Nucleus accumbens (tissue), 56 donors: ENCODE measurements at regions not wholly inside any gene's neighbourhood (a gene's known extent, or its start where the extent isn't known, plus 50 kb on each side); places are given as distances from the start of the nearest gene placed in this dataset.
"Not testable (repeated sequence)": the region's sequence is repeated elsewhere in the genome, so short reads cannot be mapped to it uniquely, and the experiment has no call there.

Experiments
- DNase-seq, 56 donors: peaks; one replicate each; lab custom pipeline; 2025; lab: John Stamatoyannopoulos, UW

DNA sequence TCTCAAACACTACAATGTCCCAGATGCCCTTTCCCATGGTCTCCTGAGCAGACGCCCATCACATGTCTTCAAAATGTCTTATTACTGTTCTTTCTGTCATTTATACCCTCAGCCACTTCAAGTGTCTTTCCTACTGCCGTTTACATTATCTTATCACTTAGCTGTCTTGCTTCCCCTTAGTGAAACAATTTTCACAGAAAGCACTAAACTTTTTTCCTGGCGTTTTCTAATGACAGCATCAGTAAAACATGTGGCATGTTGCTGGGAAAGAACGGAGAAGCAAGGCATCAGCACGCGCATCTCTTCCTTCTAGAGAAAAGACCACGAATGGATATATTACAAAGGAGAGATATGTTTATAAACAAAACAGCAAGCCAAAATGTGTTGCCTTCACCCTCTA is 189.7 kb upstream of the SLIT2 start:
- DNase-seq, result no peak

DNA sequence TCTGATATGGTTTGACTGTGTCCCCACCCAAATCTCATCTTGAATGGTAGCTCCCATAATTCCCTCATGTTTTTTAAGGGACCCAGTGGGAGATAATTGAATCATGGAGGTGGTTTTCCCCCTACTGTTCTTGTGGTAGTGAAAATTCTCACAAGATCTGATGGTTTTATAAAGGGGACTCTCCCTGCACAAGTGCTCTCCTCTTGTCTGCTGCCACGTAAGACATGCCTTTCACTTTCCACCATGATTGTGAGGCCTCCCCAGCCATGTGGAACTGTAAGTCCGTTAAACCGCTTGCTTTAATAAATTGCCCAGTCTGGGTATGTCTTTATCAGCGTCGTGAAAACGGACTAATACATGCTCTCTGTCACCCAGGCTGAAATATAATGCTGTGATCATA is 200.9 kb upstream of the SLIT2 start:
- DNase-seq, result no peak

DNA sequence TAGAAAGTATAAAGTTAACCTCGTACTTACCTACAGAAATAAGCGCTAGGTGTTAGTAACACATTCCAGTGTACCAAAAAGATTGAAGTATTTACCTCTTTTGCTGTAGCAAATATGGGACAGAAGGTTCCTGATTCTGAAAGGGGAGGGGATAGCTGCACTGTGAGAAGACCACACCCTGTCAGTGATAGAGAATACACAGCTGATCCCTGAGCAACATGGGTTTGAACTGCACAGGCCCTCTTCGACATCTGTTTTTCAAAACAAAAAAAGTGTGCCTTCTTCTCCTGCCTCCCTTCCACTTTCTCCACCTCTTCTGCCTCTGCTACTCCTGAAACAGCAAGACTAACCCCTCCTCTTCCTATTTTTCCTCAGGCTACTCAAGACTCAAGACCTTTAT is 201.8 kb upstream of the SLIT2 start:
- DNase-seq, result no peak

DNA sequence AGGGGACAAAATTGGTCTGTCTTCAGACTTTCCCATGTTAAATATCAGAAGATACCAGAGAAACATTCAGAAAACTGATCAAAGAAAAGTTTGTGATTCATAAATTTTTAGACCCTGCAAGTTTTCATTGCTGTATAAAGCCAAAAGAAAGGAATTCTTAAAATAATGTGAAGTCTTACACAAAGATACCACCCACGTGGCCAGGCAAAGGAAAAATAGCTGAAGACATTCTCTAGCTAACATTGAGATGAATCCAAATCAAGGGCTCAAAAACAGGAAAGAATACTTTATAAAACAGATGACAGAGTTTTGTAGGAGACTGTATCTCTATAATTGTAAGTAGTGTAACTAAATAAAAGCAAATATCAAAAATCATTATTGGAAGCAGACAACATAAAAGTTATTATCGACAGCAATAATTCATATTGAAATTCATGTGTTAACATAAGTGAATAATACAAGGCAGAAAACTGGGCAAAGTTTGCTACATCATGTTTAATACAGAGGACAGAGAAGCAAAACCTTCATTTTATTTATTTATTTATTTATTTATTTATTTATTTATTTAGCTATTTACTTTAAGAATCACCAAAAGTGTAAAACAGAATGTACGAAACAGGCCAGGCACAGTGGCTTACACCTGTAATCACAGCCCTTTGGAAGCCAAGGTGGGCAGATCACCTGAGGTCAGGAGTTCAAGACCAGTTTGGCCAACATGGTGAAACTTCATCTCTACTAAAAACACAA is 204.6 kb upstream of the SLIT2 start:
- DNase-seq, result no peak

DNA sequence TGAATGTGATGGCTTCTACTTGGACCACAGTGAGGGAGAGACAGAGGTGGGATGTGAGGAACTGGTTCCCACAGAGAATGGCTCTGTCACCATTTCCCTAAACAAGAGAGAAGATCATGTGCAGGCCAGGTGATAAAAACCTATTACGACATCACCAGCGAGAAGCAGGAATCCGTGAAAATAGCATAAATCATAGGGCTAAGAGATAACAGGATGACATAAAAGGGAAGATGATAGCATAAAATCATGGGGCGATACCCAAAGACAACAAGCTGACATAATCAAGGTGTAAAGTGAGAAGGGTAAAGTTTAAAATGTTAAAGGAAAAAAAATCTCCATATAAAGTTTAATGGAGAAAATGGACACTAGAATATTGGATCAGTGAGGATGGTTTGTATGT is 205.5 kb upstream of the SLIT2 start:
- no peak for DNase-seq

DNA sequence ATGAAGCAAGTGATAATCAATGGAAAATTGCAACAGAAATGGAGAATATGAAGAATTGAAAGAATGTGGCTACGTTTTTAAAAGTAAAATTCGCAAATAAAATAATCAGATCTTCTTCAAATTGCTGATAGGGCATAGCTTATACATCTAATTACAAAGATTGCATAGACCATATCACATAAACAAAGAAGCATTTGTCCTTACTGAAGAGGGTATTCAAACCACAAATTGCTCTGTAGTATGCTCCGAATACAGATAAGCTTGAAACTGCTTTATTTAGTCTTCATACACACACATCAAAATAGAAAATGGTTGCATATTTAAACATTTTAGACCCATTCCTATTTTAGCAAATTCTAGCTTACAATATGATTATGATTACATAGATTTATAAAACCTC is 206.7 kb upstream of the SLIT2 start:
- no peak for DNase-seq

DNA sequence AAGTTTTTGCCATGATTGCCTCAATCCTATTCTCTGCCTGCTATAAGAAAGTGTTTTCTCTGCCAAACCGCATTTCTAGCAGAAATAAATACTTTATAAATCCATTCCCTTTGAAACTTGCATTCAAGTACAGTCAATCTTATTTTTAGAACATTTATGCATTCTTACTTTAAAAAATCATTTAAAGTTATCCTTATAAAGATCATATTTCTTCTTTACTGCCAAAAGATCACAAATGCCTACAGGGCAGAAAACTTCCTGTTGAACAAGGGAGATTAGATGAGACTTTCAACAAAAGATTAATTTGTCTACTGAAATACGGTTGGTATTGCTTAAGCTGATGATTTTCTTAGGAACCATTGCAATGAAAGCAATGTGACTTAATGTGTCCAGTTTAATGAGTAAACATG is 207.2 kb upstream of the SLIT2 start:
- DNase-seq, result no peak

DNA sequence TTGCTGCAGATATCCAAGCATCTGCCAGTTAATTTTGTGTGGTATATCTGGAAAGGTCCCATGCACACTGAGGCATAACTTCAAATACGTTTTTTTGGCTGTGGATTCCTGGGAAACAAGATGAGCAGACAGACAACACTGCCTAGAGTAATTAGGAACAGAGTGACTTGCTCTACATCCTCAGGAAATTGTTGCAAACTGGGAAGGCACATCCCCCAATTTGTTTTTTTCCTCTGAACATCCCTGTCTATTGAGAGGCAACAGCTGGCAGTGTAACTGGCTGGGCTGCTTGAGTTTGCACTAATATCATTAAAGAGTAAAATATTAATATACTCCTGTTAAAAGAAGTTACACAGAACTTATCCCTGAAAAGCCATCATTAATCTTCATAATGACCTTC is 207.7 kb upstream of the SLIT2 start:
- DNase-seq, result no peak

DNA sequence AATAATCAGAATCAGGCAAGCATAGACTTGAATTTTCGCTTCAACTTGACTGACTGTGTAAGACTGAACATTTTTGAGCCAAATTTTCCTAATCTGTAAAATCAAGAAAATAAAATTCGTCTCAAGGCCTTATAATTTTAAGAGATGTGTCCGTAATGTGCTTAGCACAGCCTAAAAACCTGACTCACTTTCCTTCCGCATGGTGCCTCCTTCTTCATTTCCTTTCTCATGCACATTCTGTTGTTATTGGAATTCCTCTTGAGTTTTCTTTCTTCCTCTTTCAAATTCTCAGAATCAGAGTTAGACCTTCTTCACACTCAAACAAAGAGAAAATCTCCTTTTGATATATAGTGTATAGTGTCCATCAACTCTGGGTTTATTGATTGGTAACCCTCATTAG is 208.9 kb upstream of the SLIT2 start:
- no peak for DNase-seq

DNA sequence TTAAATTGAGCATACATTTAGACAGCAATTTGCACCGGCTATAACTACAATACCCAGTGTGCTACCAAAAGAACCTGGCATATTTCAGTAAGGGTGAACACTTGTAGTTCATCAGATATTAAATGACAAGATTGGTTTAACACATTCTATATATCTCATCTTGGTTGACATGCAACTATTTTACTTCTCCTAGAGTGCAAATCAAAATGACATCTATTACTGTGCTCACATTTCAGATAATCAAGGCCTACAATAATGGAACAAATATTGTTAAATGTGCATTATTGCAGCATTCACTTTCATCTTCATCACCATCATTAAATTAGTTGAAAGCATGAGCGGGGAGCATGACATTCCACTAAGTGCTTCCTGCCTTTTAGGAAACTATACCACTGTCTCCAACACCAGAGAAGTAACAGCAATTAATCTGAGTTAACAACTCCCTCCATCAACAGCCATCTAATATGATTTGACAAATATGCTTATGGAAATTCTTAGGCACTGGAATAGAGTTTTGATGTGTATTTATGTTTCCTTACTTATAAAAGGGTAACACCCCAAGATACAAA is 209.8 kb upstream of the SLIT2 start:
- DNase-seq, result no peak

DNA sequence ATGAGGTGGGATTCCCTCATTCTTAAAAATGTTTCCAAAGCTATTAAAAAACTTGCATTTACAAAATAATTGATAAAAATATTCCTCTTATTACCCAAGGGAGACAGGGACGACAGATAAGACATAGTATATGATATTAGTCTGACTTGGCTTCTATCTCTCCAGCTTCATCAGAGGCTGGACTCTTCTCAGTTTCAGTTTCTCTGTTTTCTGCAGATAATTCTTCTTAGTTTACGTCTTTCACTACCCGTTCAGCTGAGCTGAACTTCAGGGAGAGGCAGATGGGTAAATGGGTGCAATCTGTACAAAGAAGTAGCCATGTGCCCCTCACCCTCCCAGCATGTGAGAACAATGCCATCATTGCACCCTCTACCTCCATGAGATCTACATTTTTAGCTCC is 214.0 kb upstream of the SLIT2 start:
- no peak for DNase-seq

DNA sequence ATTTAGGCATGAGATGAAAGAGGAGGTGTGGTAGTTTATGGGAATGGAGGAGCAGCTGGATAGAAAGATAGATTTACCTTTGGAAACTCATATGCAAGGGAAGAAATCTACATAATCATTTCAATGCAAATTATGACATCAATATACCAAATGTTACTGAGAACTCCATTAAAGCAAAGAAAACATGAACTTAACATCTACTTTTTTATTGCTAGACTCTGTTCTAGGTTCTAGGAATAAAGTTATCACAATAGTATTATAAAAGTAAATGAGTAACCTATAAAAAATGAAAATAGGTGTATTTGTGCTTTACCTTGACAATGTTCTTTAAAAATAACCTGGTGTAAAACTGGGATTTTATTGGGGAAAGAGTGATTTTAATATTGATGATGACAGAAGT is 221.6 kb upstream of the SLIT2 start:
- no peak for DNase-seq

DNA sequence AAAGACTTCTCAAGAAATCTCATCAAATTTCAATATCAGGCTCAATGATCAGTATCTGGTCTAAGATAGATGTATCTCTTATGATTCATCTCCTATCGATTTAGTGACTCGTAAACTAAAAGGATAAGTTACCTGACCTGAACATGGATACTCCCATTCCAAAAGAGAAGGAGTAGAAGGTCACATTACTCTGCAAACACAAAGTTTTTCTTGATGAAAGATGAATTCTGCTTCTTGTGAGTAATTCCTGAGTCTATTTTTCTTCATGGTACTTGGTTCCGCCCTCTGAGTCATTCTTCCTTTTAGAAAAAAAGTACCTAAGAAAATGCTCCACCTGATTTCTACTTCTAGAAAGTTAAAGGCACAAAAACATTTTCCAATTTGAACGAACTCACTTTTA is 223.1 kb upstream of the SLIT2 start:
- no peak for DNase-seq

DNA sequence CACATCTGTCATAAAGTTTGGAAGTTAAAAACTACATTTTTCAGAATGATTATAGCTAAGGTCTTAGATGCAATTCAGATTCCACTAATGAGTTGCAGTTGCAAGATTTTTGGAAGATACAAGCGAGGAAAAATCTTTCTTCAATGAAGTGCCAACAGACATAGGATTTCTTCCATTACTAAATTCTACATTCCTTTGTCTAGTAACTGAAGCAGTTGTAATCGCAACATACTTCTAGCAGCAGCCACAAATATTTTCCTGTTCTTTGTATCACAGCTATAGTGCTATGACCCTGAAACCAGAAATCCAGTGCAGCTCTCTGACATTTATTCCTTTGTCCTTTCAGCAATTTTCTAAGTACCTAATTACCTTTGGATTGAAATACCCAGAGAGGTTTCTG is 225.2 kb upstream of the SLIT2 start:
- DNase-seq, result no peak

DNA sequence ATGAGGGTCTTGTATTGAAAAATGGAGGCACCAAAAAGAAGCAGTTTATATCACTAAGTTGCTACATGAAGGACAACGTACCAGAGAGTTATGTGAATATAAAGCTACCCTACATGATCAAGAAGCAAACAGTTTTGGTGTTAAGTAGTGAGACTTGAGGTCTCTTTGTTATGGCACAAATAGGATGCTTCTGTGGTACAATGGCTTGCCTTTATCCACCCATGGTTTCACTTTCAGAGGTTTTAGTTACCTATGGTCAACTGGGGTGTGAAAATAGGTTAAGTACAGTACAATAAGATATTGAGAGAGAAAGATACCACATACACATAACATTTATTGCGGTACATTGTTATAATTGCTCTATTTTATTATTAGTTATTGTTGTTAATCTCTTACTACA is 229.2 kb upstream of the SLIT2 start:
- no peak for DNase-seq

DNA sequence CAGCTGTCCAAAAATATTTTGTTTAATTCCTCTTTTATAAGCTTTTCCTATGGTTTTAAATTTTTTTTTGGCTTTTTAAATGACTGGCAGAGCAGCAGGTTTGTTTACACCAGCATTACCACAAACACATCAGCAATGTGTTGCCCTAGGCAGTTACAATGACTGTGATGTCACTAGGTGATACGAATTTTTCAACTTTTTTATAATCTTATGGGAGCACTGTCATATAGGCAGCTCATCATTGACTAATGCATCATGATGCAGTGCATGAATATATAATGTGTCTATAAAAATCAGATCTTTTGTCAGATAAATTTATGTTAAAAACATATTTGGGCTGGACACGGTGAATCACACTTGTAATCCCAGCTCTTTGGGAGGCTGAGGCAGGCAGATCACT is 231.6 kb upstream of the SLIT2 start:
- no peak for DNase-seq

DNA sequence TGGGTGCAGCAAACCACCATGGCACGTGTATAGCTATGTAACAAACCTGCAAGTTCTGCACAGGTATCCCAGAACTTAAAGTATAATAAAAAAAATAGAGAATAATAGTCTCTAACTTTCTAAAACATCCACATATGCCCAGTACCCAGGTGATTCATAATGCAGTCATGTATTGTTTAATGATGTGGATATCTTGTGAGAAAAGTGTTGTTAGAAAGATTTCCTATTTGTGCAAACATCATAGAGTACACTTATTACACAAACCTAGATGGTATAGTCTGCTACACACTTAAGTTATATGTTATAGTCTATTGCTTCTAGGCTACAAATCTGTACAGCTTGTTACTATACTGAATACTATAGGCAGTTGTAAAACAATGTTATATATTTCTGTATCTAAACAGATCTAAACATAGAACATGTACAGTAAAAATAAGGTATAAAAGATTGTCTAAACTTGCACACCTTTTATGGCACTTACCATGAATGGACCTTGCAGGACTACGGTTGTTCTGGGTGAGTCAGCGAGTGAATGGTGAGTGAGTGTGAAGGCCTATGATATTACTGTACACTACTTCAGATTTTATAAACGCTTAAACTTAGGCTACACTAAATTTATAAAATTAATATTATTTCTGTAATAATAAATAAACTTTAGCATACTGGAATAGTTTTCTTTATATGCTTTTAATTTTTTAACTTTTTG is 232.2 kb upstream of the SLIT2 start:
- DNase-seq, result no peak

DNA sequence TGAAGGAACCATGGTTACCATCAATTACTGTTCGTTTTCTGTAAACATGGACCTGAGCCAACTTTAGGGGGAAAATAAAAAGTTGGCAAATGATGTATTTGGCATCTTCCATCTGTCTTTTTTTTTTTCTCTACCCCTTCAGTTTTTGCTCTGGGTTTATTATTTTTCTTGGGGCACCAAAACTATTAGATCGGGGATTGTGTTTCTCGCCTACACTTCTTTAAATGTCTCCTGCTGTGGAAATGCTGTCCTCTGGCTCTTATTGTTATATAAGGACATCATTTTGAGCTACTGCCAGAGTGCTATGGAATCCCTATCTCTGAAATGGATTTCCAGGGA is 234.0 kb upstream of the SLIT2 start:
- DNase-seq, result no peak

DNA sequence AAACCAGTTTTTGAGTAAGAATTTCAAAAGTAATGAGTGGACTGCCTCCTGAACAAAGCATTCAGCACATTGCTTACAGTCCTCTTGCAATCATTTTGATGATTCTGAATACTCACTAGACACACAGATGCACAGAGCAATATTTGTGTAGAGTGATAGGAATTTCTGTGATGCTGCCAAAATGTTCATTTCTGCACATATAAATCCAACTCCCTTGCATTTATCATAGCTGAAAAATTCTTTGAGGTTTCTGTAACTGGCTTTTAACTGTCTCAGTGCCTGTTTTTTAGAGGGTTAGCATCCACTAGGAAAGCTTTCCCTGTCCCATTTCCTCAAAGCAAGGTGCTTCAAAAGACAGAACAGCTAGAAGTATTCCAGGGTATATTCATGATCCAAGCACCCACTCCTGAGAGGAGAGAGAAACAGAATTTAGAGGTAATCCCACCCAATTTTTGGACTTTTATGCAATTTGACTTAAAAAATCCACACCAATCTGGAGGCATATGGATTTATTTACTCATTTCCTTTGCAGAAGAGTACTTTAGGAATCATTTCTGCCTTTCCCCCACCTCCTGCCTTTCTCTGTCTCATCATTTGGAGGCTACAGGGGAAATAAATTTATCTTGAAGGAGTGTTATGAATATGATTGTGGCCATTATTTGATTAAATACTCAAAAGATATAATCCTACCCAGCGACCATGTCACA is 234.5 kb upstream of the SLIT2 start:
- DNase-seq, result no peak

DNA sequence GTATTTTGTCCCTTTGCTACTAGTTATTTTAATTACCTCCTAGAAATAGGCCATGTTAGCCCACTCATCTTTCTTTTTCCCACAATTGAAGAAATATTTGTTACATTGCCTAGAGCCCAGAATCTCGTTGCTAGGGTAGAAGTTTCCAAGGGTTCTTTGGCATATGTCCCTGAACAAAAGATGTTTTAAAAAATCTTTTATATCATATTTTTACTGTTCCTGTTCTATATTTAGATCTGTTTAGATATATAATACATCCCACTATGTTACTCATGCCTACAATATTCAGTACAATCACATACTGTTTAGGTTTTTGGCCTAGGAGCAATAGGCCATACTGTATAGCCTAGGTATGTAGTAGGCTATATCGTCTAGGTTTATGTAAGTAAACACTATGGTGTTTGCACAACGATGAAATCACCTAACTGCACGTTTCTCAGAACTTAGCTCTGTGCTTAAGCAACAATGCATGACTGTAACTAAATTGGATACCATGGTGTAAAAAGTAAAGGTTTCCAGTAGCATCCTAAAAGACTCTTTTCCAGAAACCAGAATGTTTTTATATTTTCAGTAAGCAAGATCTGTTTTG is 236.0 kb upstream of the SLIT2 start:
- DNase-seq, result no peak

DNA sequence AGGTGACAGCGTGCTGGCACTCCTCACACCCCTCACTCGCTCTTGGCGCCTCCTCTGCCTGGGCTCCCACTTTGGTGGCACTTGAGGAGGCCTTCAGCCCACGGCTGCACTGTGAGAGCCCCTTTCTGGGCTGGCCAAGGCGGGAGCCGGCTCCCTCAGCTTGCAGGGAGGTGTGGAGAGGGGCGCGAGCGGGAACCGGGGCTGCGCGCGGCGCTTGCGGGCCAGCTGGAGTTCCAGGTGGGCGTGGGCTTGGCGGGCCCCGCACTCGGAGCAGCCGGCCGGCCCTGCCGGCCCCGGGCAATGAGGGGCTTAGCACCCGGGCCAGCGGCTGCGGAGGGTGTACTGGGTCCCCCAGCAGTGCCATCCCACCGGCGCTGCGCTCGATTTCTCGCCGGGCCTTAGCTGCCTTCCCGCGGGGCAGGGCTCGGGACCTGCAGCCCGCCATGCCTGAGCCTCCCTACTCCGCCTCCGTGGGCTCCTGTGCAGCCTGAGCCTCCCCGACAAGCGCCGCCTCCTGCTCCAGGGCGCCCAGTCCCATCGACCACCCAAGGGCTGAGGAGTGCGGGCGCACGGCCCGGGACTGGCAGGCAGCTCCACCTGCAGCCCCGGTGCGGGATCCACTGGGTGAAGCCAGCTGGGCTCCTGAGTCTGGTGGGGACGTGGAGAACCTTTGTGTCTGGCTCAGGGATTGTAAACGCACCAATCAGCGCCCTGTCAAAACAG is 247.7 kb upstream of the SLIT2 start:
- DNase-seq, result not testable (repeated sequence)
